ENCODE measurements at regions not wholly inside any gene's neighbourhood (a gene's known extent, or its start where the extent isn't known, plus 50 kb on each side); places are given as distances from the start of the nearest gene placed in this dataset.

DNA sequence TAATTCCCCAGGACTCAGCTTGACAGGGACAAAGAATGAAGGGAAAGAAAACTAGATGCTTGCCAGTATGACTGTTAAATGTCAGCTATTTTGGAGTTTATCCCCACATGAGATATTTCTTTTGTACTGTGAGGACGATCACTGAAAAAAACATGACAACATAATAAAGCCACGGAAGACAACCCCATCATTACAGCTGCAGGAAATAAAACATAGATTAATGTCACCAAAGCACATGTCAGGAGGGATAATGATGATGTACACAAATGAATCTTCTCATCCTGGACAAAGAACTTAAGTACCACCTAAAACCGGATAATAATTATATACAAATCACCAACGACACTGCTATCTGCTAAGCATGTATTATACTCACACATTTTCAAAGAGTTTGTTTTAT is 84.6 kb upstream of the GRIP1 start:
- WGBS (ENCODE audit: extremely low coverage, insufficient read length, low lambda C conversion rate), result no CpG with 5 or more reads among the region's 4 CpGs
- Mint-ChIP-seq H3K27me3 (ENCODE audit: low read depth) (no peaks in the 10 kb centered on the region; the same call in 1 of the 2 replicates), H3K4me3 (no peak overlapping the region), H3K27ac (no peak overlapping the region), H3K4me1 (peaks cover 9% of the 10 kb centered on the region in 2 experiments), H3K9me3 (peaks cover 9 to 17% of the 10 kb centered on the region in 2 experiments; a peak in 4 of 5 replicates), H3K36me3 (ENCODE audit: insufficient read depth in 1 of 3, low read depth in 3 of 3) (peaks cover 5 to 19% (median 7%) of the 10 kb centered on the region in 3 experiments; a peak in 5 of 7 replicates)
- Histone ChIP-seq H2BK20ac (ENCODE audit: low read depth, low read length, poor library complexity, severe bottlenecking) (no peak overlapping the region), H3K27ac (ENCODE audit: insufficient read length, low read depth, low read length) (no peak overlapping the region), H3K18ac (ENCODE audit: insufficient read length, low read depth, low read length) (no peak overlapping the region), H2BK15ac (ENCODE audit: low read depth, low read length) (no peak overlapping the region), H3K4me1 (ENCODE audit: insufficient read depth, low read length) (peaks cover 2% of the 10 kb centered on the region; the same call in 1 of the 2 replicates), H3K23ac (ENCODE audit: insufficient read length, low read depth, low read length) (no peak overlapping the region), H2BK12ac (ENCODE audit: insufficient read length, low read depth, low read length) (no peak overlapping the region), H3K14ac (ENCODE audit: insufficient read depth, low read length) (no peak overlapping the region), H4K8ac (replicated peaks; ENCODE audit: insufficient read length, low read depth, low read length) (no peak overlapping the region), H3K9me3 (ENCODE audit: control insufficient read depth, low read depth, low read length) (no peaks in the 10 kb centered on the region), H3K23me2 (ENCODE audit: insufficient read length, low read depth, low read length, poor library complexity, severe bottlenecking) (no peaks in the 10 kb centered on the region), H3K4ac (ENCODE audit: low read depth, low read length) (no peak overlapping the region), H2AFZ (ENCODE audit: low read length) (no peak overlapping the region), H3T11ph (ENCODE audit: low read length) (no peak overlapping the region), H3K79me1 (ENCODE audit: insufficient read depth, low read depth, low read length, poor library complexity, severe bottlenecking) (no peaks in the 10 kb centered on the region), H2AK5ac (ENCODE audit: insufficient read length, low read length) (no peak overlapping the region), H2BK120ac (ENCODE audit: low read depth, low read length, poor library complexity, severe bottlenecking) (no peak overlapping the region), H3K9ac (ENCODE audit: extremely low read depth, insufficient read length, low read length) (no peak overlapping the region), H2BK5ac (ENCODE audit: insufficient read length, low read length) (no peak overlapping the region), H4K5ac (ENCODE audit: insufficient read length, low read depth, low read length) (no peak overlapping the region), H4K20me1 (ENCODE audit: control insufficient read depth, insufficient read depth, insufficient read length) (no peaks in the 10 kb centered on the region), H3K56ac (ENCODE audit: insufficient read length, low read depth, low read length) (no peak overlapping the region), H4K91ac (ENCODE audit: insufficient read length, low read depth, low read length) (no peak overlapping the region), H3K79me2 (ENCODE audit: insufficient read depth, low read length) (no peaks in the 10 kb centered on the region; the same call in 1 of the 2 replicates), H3K27me3 (ENCODE audit: insufficient read depth, low read length) (no peaks in the 10 kb centered on the region), H3K4me2 (ENCODE audit: insufficient read depth, insufficient read length, low read length) (no peak overlapping the region)
- DNase-seq, result no peak
- TF ChIP-seq, protein P1, sequence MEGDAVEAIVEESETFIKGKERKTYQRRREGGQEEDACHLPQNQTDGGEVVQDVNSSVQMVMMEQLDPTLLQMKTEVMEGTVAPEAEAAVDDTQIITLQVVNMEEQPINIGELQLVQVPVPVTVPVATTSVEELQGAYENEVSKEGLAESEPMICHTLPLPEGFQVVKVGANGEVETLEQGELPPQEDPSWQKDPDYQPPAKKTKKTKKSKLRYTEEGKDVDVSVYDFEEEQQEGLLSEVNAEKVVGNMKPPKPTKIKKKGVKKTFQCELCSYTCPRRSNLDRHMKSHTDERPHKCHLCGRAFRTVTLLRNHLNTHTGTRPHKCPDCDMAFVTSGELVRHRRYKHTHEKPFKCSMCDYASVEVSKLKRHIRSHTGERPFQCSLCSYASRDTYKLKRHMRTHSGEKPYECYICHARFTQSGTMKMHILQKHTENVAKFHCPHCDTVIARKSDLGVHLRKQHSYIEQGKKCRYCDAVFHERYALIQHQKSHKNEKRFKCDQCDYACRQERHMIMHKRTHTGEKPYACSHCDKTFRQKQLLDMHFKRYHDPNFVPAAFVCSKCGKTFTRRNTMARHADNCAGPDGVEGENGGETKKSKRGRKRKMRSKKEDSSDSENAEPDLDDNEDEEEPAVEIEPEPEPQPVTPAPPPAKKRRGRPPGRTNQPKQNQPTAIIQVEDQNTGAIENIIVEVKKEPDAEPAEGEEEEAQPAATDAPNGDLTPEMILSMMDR (conservative IDR thresholded peaks at IDR 0.05), result no peak
